Naive thymus-derived CD4-positive, alpha-beta T cell (primary cell): ENCODE measurements at regions not wholly inside any gene's neighbourhood (a gene's known extent, or its start where the extent isn't known, plus 50 kb on each side); places are given as distances from the start of the nearest gene placed in this dataset.

ENCODE experiments used
- ATAC-seq: fragments of 150-1000 bp; cut with Tn5 transposase; 2 replicates; pipeline ENCODE4 v1.10.0; 2021; ENCODE audit warnings: mild to moderate bottlenecking, moderate library complexity
- CTCF ChIA-PET: fragments of 350-600 bp; sonication (Branson Sonifier 250); formaldehyde crosslinking; loops from one replicate; lab custom pipeline; 2021; ENCODE audit warnings: antibody characterized with exemption; lab: Charles Lee
- POLR2A ChIA-PET: fragments of 350-600 bp; sonication (Branson Sonifier 250); formaldehyde crosslinking; loops from one replicate; lab custom pipeline; 2021; ENCODE audit warnings: antibody characterized with exemption, inconsistent platforms; lab: Charles Lee
- DNase-seq, 9 donors: peaks; one replicate each; pipeline versions ENCODE4 v3.0.0 to v3.0.0-alpha.2; 2020 to 2022; ENCODE audit warnings: mixed read lengths in 1 of 9
- H3K27ac ChIP-seq: one replicate; pipeline ENCODE4 v1.7.0; 2013; ENCODE audit warnings: mild to moderate bottlenecking, low read depth, low read length, moderate library complexity
- H3K27me3 ChIP-seq, 2 donors: one replicate each; pipeline ENCODE4 v1.7.0; 2013; ENCODE audit warnings: low read length in 2 of 2, mild to moderate bottlenecking in 2 of 2, moderate library complexity in 2 of 2; ENCODE audit not compliant: control insufficient read depth in 2 of 2, insufficient read depth in 2 of 2
- H3K36me3 ChIP-seq, 3 experiments: 1 replicate in 2 of 3; 2 replicates in 1 of 3; pipeline ENCODE4 v1.7.0; 2013; ENCODE audit warnings: low read length in 3 of 3, mild to moderate bottlenecking in 3 of 3, moderate library complexity in 1 of 3; ENCODE audit not compliant: insufficient read depth in 3 of 3, control insufficient read depth in 2 of 3
- H3K4me1 ChIP-seq, 2 donors: one replicate each; pipeline ENCODE4 v1.7.0; 2013; ENCODE audit warnings: low read length in 2 of 2, mild to moderate bottlenecking in 2 of 2, moderate library complexity in 1 of 2; ENCODE audit not compliant: control insufficient read depth in 2 of 2, insufficient read depth in 2 of 2
- H3K4me3 ChIP-seq: 2 replicates; pipeline ENCODE4 v1.7.0; 2013; ENCODE audit warnings: mild to moderate bottlenecking, low read length
- H3K9me3 ChIP-seq, 3 experiments: 1 replicate in 2 of 3; 2 replicates in 1 of 3; pipeline ENCODE4 v1.7.0; 2013; ENCODE audit warnings: low read length in 3 of 3; ENCODE audit not compliant: control insufficient read depth in 2 of 3
- H3K27ac Mint-ChIP-seq, 9 donors: one replicate each; pipeline ENCODE4 v1.8.0; 2020 to 2022; ENCODE audit warnings: mixed read lengths in 9 of 9, mild to moderate bottlenecking in 8 of 9, moderate library complexity in 5 of 9, inconsistent platforms in 2 of 9
- H3K27me3 Mint-ChIP-seq, 5 donors: one replicate each; pipeline ENCODE4 v1.8.0; 2021 to 2022; ENCODE audit warnings: mixed read lengths in 5 of 5, mild to moderate bottlenecking in 1 of 5
- H3K36me3 Mint-ChIP-seq, 5 donors: one replicate each; pipeline ENCODE4 v1.8.0; 2020 to 2022; ENCODE audit warnings: mixed read lengths in 5 of 5, mild to moderate bottlenecking in 3 of 5, inconsistent platforms in 1 of 5
- H3K4me1 Mint-ChIP-seq, 7 donors: one replicate each; pipeline ENCODE4 v1.8.0; 2020 to 2022; ENCODE audit warnings: mixed read lengths in 7 of 7, mild to moderate bottlenecking in 3 of 7, inconsistent platforms in 1 of 7
- H3K4me3 Mint-ChIP-seq, 10 donors: one replicate each; pipeline ENCODE4 v1.8.0; 2020 to 2022; ENCODE audit warnings: mild to moderate bottlenecking in 10 of 10, mixed read lengths in 10 of 10, moderate library complexity in 6 of 10, inconsistent platforms in 2 of 10
- H3K9me3 Mint-ChIP-seq, 11 donors: one replicate each; pipeline ENCODE4 v1.8.0; 2020 to 2022; ENCODE audit warnings: mixed read lengths in 11 of 11, mild to moderate bottlenecking in 4 of 11, inconsistent platforms in 1 of 11, moderate library complexity in 1 of 11
- intact Hi-C, 2 donors: fragments of 100-400 bp; cut with micrococcal nuclease; formaldehyde crosslinking; loops; one replicate each; pipeline ENCODE4 v1.15.1; 2023

GRCh38 chr7:155883491-155884224 lies 71.4 kb upstream of the SHH start:
- peaks cover 0 to 3% (median 0%) of the 10 kb centered on the region in 11 donors for H3K9me3 Mint-ChIP-seq
- no peak overlapping the region for H3K27ac ChIP-seq
- ATAC-seq: no peak
- peaks cover 0 to 2% (median 0%) of the 10 kb centered on the region in 7 donors for H3K4me1 Mint-ChIP-seq
- H3K27me3 ChIP-seq: peaks cover 0 to 4% of the 10 kb centered on the region in 2 donors
- no peaks in the 10 kb centered on the region for H3K4me1 ChIP-seq
- POLR2A ChIA-PET: no interaction called here
- peaks cover 0 to 13% (median 6%) of the 10 kb centered on the region in 5 donors for H3K27me3 Mint-ChIP-seq
- DNase-seq: no peak
- H3K36me3 ChIP-seq: no peaks in the 10 kb centered on the region
- H3K9me3 ChIP-seq: no peaks in the 10 kb centered on the region
- H3K4me3 ChIP-seq: no peak overlapping the region
- intact Hi-C loops: no loop called here
- no peak overlapping the region for H3K27ac Mint-ChIP-seq
- CTCF ChIA-PET: no interaction called here
- no peak overlapping the region for H3K4me3 Mint-ChIP-seq
- H3K36me3 Mint-ChIP-seq: no peaks in the 10 kb centered on the region

GRCh38 chr7:155882596-155882995 lies 70.3 kb upstream of the SHH start:
- DNase-seq (no peak), ATAC-seq (no peak)
- H3K36me3 ChIP-seq: no peaks in the 10 kb centered on the region
- H3K27me3 ChIP-seq: peaks cover 0 to 4% of the 10 kb centered on the region in 2 donors
- H3K9me3 ChIP-seq: no peaks in the 10 kb centered on the region
- Mint-ChIP-seq H3K27ac (no peak overlapping the region), H3K9me3 (peaks cover 0 to 3% (median 0%) of the 10 kb centered on the region in 11 donors), H3K4me1 (peaks cover 0 to 2% (median 0%) of the 10 kb centered on the region in 7 donors), H3K4me3 (no peak overlapping the region), H3K27me3 (peaks cover 0 to 13% (median 0%) of the 10 kb centered on the region in 5 donors), H3K36me3 (no peaks in the 10 kb centered on the region)
- H3K27ac ChIP-seq: no peak overlapping the region
- H3K4me1 ChIP-seq: no peaks in the 10 kb centered on the region
- no peak overlapping the region for H3K4me3 ChIP-seq
- ChIA-PET POLR2A (no interaction called here), CTCF (no interaction called here)
- intact Hi-C loops: no loop called here

GRCh38 chr7:155881471-155882350 lies 69.4 kb upstream of the SHH start:
- peaks cover 0 to 2% (median 0%) of the 10 kb centered on the region in 7 donors for H3K4me1 Mint-ChIP-seq
- H3K4me3 Mint-ChIP-seq: no peak overlapping the region
- peaks cover 0 to 12% (median 0%) of the 10 kb centered on the region in 5 donors for H3K27me3 Mint-ChIP-seq
- H3K9me3 Mint-ChIP-seq: peaks cover 0 to 3% (median 0%) of the 10 kb centered on the region in 11 donors
- DNase-seq (no peak), ATAC-seq (no peak)
- Histone ChIP-seq H3K27ac (no peak overlapping the region), H3K27me3 (peaks cover 0 to 4% of the 10 kb centered on the region in 2 donors), H3K9me3 (no peaks in the 10 kb centered on the region), H3K36me3 (no peaks in the 10 kb centered on the region), H3K4me1 (no peaks in the 10 kb centered on the region), H3K4me3 (no peak overlapping the region)
- intact Hi-C loops: no loop called here
- ChIA-PET CTCF (no interaction called here), POLR2A (no interaction called here)
- H3K27ac Mint-ChIP-seq: no peak overlapping the region
- H3K36me3 Mint-ChIP-seq: no peaks in the 10 kb centered on the region

DNA sequence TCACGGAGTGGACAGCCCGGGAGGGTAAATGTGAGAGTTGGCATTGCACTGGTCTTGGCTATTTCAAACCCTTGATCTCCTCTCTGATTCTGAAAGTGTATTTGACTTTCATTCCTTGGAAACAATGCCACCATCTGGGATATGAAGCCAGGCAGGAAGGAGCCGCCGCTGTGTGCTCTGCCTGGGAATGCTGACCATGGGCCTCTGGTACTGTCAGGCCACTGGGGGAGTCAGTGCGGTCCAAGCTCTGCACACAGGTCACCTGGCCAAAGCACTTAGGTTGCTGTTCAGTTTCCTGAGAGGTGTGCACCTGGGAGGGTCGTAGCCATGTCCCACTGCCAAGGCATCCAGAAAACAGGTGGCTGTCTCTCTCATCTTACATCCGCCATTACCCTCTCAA lies 68.5 kb upstream of the SHH start:
- Mint-ChIP-seq H3K27ac (no peak overlapping the region), H3K27me3 (peaks cover 0 to 4% (median 0%) of the 10 kb centered on the region in 5 donors), H3K9me3 (peaks cover 0 to 3% (median 0%) of the 10 kb centered on the region in 11 donors), H3K36me3 (no peaks in the 10 kb centered on the region), H3K4me1 (peaks cover 0 to 2% (median 0%) of the 10 kb centered on the region in 7 donors), H3K4me3 (no peak overlapping the region)
- Histone ChIP-seq H3K27me3 (peaks cover 0 to 4% of the 10 kb centered on the region in 2 donors), H3K27ac (no peak overlapping the region), H3K4me1 (no peaks in the 10 kb centered on the region), H3K4me3 (no peak overlapping the region), H3K36me3 (no peaks in the 10 kb centered on the region), H3K9me3 (no peaks in the 10 kb centered on the region)
- ATAC-seq (no peak), DNase-seq (no peak)
- POLR2A ChIA-PET: no interaction called here
- intact Hi-C loops: no loop called here
- CTCF ChIA-PET: no interaction called here

- intact Hi-C loops: no loop called here
- Histone ChIP-seq H3K36me3 (no peaks in the 10 kb centered on the region), H3K9me3 (no peaks in the 10 kb centered on the region), H3K4me3 (no peak overlapping the region), H3K4me1 (no peaks in the 10 kb centered on the region), H3K27me3 (peaks cover 0 to 4% of the 10 kb centered on the region in 2 donors), H3K27ac (no peak overlapping the region)
- H3K27ac Mint-ChIP-seq: no peak overlapping the region
- POLR2A ChIA-PET: no interaction called here
- H3K27me3 Mint-ChIP-seq: peaks cover 2 to 6% (median 4%) of the 10 kb centered on the region in 5 donors
- H3K4me3 Mint-ChIP-seq: no peak overlapping the region
- H3K9me3 Mint-ChIP-seq: peaks cover 0 to 3% (median 0%) of the 10 kb centered on the region in 11 donors
- H3K4me1 Mint-ChIP-seq: no peaks in the 10 kb centered on the region
- CTCF ChIA-PET: no interaction called here
- no peak for DNase-seq
- no peaks in the 10 kb centered on the region for H3K36me3 Mint-ChIP-seq
- no peak for ATAC-seq
These were observed 67.3 kb upstream of the SHH start for GRCh38 chr7:155879592-155879991.

GRCh38 chr7:155878674-155879073 lies 66.4 kb upstream of the SHH start:
- POLR2A ChIA-PET: no interaction called here
- Mint-ChIP-seq H3K4me3 (no peak overlapping the region), H3K36me3 (no peaks in the 10 kb centered on the region), H3K27ac (no peak overlapping the region), H3K9me3 (peaks cover 0 to 3% (median 0%) of the 10 kb centered on the region in 11 donors), H3K4me1 (no peaks in the 10 kb centered on the region), H3K27me3 (peaks cover 3 to 14% (median 10%) of the 10 kb centered on the region in 5 donors)
- intact Hi-C loops: no loop called here
- H3K4me3 ChIP-seq: no peak overlapping the region
- CTCF ChIA-PET: no interaction called here
- no peaks in the 10 kb centered on the region for H3K4me1 ChIP-seq
- H3K36me3 ChIP-seq: no peaks in the 10 kb centered on the region
- peaks cover 0 to 4% of the 10 kb centered on the region in 2 donors for H3K27me3 ChIP-seq
- DNase-seq (no peak), ATAC-seq (no peak)
- H3K9me3 ChIP-seq: no peaks in the 10 kb centered on the region
- H3K27ac ChIP-seq: no peak overlapping the region
